Peyer's patch (tissue), 4 donors: ENCODE measurements at regions not wholly inside any gene's neighbourhood (a gene's known extent, or its start where the extent isn't known, plus 50 kb on each side); places are given as distances from the start of the nearest gene placed in this dataset.

Source experiments
- DNase-seq, 3 donors: peaks; one replicate each; pipeline ENCODE4 v3.0.0-alpha.2; 2017 to 2019
- H3K27ac ChIP-seq, 4 donors: fragments of 200-600 bp; sonication (generic); one replicate each; pipeline ENCODE4 v1.5.1; 2016 to 2019
- H3K27me3 ChIP-seq, 2 donors: fragments of 200-600 bp; sonication (generic); one replicate each; pipeline ENCODE4 v1.5.1; 2019
- H3K36me3 ChIP-seq, 3 donors: fragments of 200-600 bp; sonication (generic); one replicate each; pipeline ENCODE4 v1.5.1; 2016 to 2019
- H3K4me1 ChIP-seq, 4 donors: fragments of 200-600 bp; sonication (generic); one replicate each; pipeline ENCODE4 v1.5.1; 2016 to 2019
- H3K4me3 ChIP-seq, 4 donors: fragments of 200-600 bp; sonication (generic); 1 replicate in 3 of 4; 2 replicates in 1 of 4; pipeline ENCODE4 v1.5.1; 2016 to 2019; ENCODE audit warnings: mild to moderate bottlenecking in 1 of 4
- H3K9me3 ChIP-seq, 4 donors: fragments of 200-600 bp; sonication (generic); one replicate each; pipeline ENCODE4 v1.5.1; 2016 to 2019; ENCODE audit warnings: mild to moderate bottlenecking in 1 of 4
- CTCF ChIP-seq, 6 experiments: fragments of 450-650 bp in 4 of 6; fragments of 200-600 bp in 2 of 6; sonication (generic) in 1 of 6; IDR thresholded peaks; one replicate each; pipeline ENCODE4 v1.5.1; 2017 to 2019; ENCODE audit warnings: antibody characterized with exemption in 6 of 6, mild to moderate bottlenecking in 3 of 6, moderate library complexity in 1 of 6
- POLR2A ChIP-seq, 2 donors: fragments of 450-650 bp; IDR thresholded peaks; one replicate each; pipeline ENCODE4 v1.5.1; 2017; ENCODE audit warnings: antibody characterized with exemption in 2 of 2, mild to moderate bottlenecking in 2 of 2, moderate library complexity in 2 of 2

GRCh38 chr5:89190515-89191265, 307.7 kb upstream of the MEF2C start:
- no peaks in the 10 kb centered on the region for H3K4me1 ChIP-seq
- no peaks in the 10 kb centered on the region for H3K36me3 ChIP-seq
- no peak overlapping the region for H3K27ac ChIP-seq
- DNase-seq = no peak
- H3K4me3 ChIP-seq = no peak overlapping the region
- H3K9me3 ChIP-seq = no peaks in the 10 kb centered on the region
- TF ChIP-seq CTCF (IDR thresholded peaks at IDR 0.05) (no peak), POLR2A (IDR thresholded peaks at IDR 0.05) (no peak)
- H3K27me3 ChIP-seq = no peaks in the 10 kb centered on the region

GRCh38 chr5:89187883-89188465, 305.0 kb upstream of the MEF2C start:
- no peaks in the 10 kb centered on the region for H3K36me3 ChIP-seq
- H3K4me1 ChIP-seq = no peaks in the 10 kb centered on the region
- no peak overlapping the region for H3K4me3 ChIP-seq
- TF ChIP-seq CTCF (IDR thresholded peaks at IDR 0.05) (no peak), POLR2A (IDR thresholded peaks at IDR 0.05) (no peak)
- no peaks in the 10 kb centered on the region for H3K27me3 ChIP-seq
- no peak overlapping the region for H3K27ac ChIP-seq
- no peak for DNase-seq
- no peaks in the 10 kb centered on the region for H3K9me3 ChIP-seq

GRCh38 chr5:89187268-89187667, 304.3 kb upstream of the MEF2C start:
- no peaks in the 10 kb centered on the region for H3K36me3 ChIP-seq
- TF ChIP-seq CTCF (IDR thresholded peaks at IDR 0.05) = no peak
- no peak for TF ChIP-seq POLR2A (IDR thresholded peaks at IDR 0.05)
- no peaks in the 10 kb centered on the region for H3K4me1 ChIP-seq
- H3K9me3 ChIP-seq = no peaks in the 10 kb centered on the region
- no peaks in the 10 kb centered on the region for H3K27me3 ChIP-seq
- H3K4me3 ChIP-seq = no peak overlapping the region
- no peak for DNase-seq
- H3K27ac ChIP-seq = no peak overlapping the region

GRCh38 chr5:89181546-89181945, 298.6 kb upstream of the MEF2C start:
- Histone ChIP-seq H3K27me3 (no peaks in the 10 kb centered on the region), H3K27ac (no peak overlapping the region), H3K9me3 (no peaks in the 10 kb centered on the region), H3K4me3 (no peak overlapping the region), H3K4me1 (no peaks in the 10 kb centered on the region), H3K36me3 (no peaks in the 10 kb centered on the region)
- TF ChIP-seq POLR2A (IDR thresholded peaks at IDR 0.05) (no peak), CTCF (IDR thresholded peaks at IDR 0.05) (no peak)
- no peak for DNase-seq

- H3K4me3 ChIP-seq = no peak overlapping the region
- no peak for DNase-seq
- H3K27ac ChIP-seq = no peak overlapping the region
- no peaks in the 10 kb centered on the region for H3K36me3 ChIP-seq
- H3K27me3 ChIP-seq = no peaks in the 10 kb centered on the region
- no peaks in the 10 kb centered on the region for H3K4me1 ChIP-seq
- H3K9me3 ChIP-seq = no peaks in the 10 kb centered on the region
- TF ChIP-seq CTCF (IDR thresholded peaks at IDR 0.05) = no peak
- TF ChIP-seq POLR2A (IDR thresholded peaks at IDR 0.05) = no peak
Observed at GRCh38 chr5:89179731-89180130, 296.7 kb upstream of the MEF2C start.
